HEK293T (cell line): ENCODE measurements at regions not wholly inside any gene's neighbourhood (a gene's known extent, or its start where the extent isn't known, plus 50 kb on each side); places are given as distances from the start of the nearest gene placed in this dataset.

Experiments
- FOXM1 ChIP-seq: fragments of 450-650 bp; IDR thresholded peaks from 2 replicates; pipeline ENCODE4 v1.6.1; 2017; ENCODE audit warnings: mild to moderate bottlenecking, borderline replicate concordance
- L3MBTL2 ChIP-seq: fragments of 450-650 bp; conservative IDR thresholded peaks from 2 replicates; pipeline ENCODE4 v1.6.1; 2016; ENCODE audit warnings: mild to moderate bottlenecking
- LEF1 ChIP-seq: fragments of 450-650 bp; IDR thresholded peaks from 2 replicates; pipeline ENCODE4 v1.6.1; 2017; ENCODE audit warnings: mild to moderate bottlenecking, borderline replicate concordance
- PKNOX1 ChIP-seq: fragments of 450-650 bp; IDR thresholded peaks from 2 replicates; pipeline ENCODE4 v1.6.1; 2016
- TARDBP ChIP-seq: fragments of 450-650 bp; IDR thresholded peaks from 2 replicates; pipeline ENCODE4 v1.6.1; 2016

- TF ChIP-seq LEF1 (no peak), FOXM1 (no peak), TARDBP (no peak), PKNOX1 (no peak), L3MBTL2 (no peak)
These were observed 450.3 kb upstream of the ZP4 start for GRCh38 chr1:238340989-238341388.
